Tibial nerve (tissue), 3 donors: ENCODE measurements at regions not wholly inside any gene's neighbourhood (a gene's known extent, or its start where the extent isn't known, plus 50 kb on each side); places are given as distances from the start of the nearest gene placed in this dataset.
"Not testable (repeated sequence)": the region's sequence is repeated elsewhere in the genome, so short reads cannot be mapped to it uniquely, and the experiment has no call there.

Source experiments
- CTCF ChIP-seq, 5 experiments: fragments of 200-600 bp in 3 of 5; fragments of 450-650 bp in 2 of 5; sonication (generic) in 3 of 5; IDR thresholded peaks; one replicate each; pipeline ENCODE4 v1.5.1; 2016 to 2019; ENCODE audit warnings: antibody characterized with exemption in 5 of 5, mild to moderate bottlenecking in 3 of 5, moderate library complexity in 2 of 5
- POLR2A ChIP-seq, 2 donors: fragments of 450-650 bp; IDR thresholded peaks; one replicate each; pipeline ENCODE4 v1.6.1; 2017; ENCODE audit warnings: antibody characterized with exemption in 2 of 2, mild to moderate bottlenecking in 2 of 2, moderate library complexity in 2 of 2

GRCh38 chr5:28596707-28597106 is 1558.3 kb upstream of the CDH9 start:
- TF ChIP-seq CTCF, POLR2A (IDR thresholded peaks at IDR 0.05): not testable (repeated sequence)
